ENCODE measurements at regions not wholly inside any gene's neighbourhood (a gene's known extent, or its start where the extent isn't known, plus 50 kb on each side); places are given as distances from the start of the nearest gene placed in this dataset.

DNA sequence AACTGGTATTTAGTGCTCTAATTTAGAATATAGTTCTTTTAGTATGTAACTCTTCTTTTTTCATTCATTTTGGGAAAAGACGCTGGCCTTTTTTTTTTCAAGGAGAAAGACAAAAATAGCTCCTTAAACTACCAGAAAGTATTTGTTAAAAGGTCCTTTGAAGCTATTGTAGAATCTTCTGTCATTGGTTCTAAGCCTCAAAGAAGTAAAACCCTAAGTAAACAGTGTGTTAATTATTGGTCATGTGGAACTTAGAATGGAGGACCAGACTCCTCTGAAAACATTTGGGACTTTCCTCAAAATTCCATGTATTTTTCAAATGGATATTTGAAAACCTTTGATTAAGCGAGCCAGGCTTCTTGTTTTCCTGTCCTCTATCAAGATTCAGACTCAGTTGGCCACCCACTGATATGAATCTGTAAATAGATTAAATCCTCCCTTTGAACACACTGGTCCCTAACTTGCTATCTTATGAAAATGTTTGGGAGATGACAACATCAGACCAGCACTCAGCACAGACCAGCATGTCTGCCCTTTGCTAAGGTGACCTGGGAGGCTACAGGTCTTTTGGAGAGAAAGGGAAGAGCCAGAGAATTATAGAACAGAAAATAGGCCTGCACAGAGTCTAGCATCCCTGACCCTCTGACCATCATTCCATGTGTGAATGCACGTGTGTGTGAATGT, 120.3 kb upstream of the GATA6 start:
- ChIA-PET CTCF (no interaction called here), POLR2A (no interaction called here)
- no peaks in the 10 kb centered on the region for H3K9me3 Mint-ChIP-seq
- H3K4me3 Mint-ChIP-seq = no peak overlapping the region
- H3K36me3 Mint-ChIP-seq = no peaks in the 10 kb centered on the region
- no peak for DNase-seq
- no peak overlapping the region for H3K27ac Mint-ChIP-seq
- H3K27me3 Mint-ChIP-seq = no peaks in the 10 kb centered on the region
- no peaks in the 10 kb centered on the region for H3K4me1 Mint-ChIP-seq (ENCODE audit: low read depth)
- intact Hi-C loops (cut with micrococcal nuclease) = no loop called here

DNA sequence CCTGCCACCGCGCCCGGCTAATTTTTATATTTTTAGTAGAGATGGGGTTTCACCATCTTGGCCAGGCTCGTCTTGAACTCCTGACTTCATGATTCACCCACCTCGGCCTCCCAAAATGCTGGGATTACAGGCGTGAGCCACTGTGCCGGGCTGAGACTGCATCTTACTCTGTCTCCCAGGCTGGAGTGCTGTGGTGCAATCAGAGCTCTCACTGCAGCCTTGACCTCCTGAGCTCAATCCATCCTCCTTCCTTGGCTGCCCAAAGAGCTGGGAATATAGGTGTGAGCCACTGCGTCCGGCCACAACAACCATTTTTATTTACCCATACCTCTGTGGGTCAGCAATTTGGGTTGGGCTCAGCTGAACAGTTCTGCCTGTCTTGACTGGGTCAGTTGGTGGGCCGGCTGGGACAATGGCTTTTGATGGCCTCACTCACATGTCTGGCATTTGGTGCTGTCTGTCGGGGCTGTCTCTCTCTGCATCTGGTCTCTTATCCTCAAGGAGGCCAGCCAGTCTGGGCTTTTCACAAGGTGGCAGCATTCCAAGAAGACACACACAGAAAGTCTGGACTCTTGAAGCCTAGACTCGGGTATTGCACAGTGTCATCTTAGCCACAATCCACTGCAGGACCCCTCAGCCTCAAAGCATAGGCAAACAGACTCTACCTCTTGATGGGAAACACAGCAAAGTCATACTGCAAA, 116.8 kb upstream of the GATA6 start:
- Mint-ChIP-seq H3K9me3 (no peaks in the 10 kb centered on the region), H3K36me3 (no peaks in the 10 kb centered on the region), H3K4me1 (ENCODE audit: low read depth) (no peaks in the 10 kb centered on the region), H3K4me3 (no peak overlapping the region), H3K27me3 (no peaks in the 10 kb centered on the region), H3K27ac (no peak overlapping the region)
- POLR2A ChIA-PET = no interaction called here
- intact Hi-C loops (cut with micrococcal nuclease) = no loop called here
- DNase-seq = no peak
- CTCF ChIA-PET = no interaction called here

DNA sequence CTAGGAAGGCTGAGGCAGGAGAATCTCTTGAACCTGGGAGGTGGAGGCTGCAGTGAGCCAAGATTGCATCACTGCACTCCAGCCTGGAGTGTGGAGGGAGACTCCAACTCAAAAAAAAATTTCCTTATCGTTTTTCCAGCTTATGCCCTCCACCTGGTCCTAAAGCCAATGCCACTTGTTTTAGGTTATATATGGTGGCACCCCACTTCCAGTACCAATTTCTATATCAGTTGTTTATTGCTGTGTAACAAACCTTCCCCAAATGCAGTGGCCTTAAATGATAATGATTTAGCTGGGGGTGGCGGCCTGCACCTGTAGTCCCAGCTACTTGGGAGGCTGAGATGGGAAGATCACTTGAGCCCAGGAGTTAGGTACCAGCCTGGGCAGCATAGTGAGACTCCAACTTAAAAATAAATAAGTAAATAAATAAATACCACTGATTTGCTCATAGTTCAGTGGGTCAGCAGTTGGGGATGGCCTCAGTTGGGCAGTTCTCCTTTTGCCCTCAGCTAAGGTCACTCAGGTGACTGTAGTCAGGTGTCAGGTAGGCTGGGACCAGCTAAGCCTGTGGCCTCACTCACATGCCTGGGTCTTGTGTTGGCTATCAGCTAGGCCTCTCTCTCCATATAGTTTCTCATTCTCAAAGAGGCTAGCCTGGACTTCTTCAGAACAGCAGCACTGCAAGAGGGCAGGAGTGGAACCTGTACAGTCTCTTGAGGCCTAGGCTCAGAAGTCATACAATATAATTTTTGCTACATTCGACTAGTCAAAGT, 113.7 kb upstream of the GATA6 start:
- Mint-ChIP-seq H3K4me3 (no peak overlapping the region), H3K27me3 (no peaks in the 10 kb centered on the region), H3K27ac (no peak overlapping the region), H3K9me3 (no peaks in the 10 kb centered on the region), H3K36me3 (no peaks in the 10 kb centered on the region), H3K4me1 (ENCODE audit: low read depth) (no peaks in the 10 kb centered on the region)
- POLR2A ChIA-PET = no interaction called here
- intact Hi-C loops (cut with micrococcal nuclease) = no loop called here
- CTCF ChIA-PET = interaction anchor here (0.8 kb wide), 1 partner anchor 38 kb away, joined by 3 read pairs; no protein-coding TSS in a partner anchor
- DNase-seq = no peak

DNA sequence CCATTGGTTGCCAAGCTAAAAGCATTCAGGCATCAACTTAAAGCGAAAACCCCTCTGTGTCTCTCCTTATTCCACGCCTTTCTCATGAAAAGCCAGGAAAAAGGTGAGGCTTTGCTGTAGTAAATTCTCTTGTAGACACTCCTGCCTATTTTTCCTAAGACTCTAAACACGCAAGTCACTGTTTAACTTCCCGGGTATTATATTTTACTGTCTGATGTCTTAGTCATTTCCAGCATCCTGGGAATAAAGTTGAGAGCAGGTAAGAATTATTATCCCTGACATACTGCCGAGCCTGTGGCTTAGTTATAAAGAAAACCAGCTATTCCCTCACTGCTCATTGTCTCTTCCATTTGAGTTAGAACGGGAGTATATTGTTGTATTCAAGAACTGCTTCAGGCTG, 112.4 kb upstream of the GATA6 start:
- Mint-ChIP-seq H3K4me1 (ENCODE audit: low read depth) (no peaks in the 10 kb centered on the region), H3K9me3 (no peaks in the 10 kb centered on the region), H3K4me3 (no peak overlapping the region), H3K36me3 (no peaks in the 10 kb centered on the region), H3K27ac (no peak overlapping the region), H3K27me3 (no peaks in the 10 kb centered on the region)
- no peak for DNase-seq
- ChIA-PET POLR2A (no interaction called here), CTCF (no interaction called here)
- intact Hi-C loops (cut with micrococcal nuclease) = no loop called here

DNA sequence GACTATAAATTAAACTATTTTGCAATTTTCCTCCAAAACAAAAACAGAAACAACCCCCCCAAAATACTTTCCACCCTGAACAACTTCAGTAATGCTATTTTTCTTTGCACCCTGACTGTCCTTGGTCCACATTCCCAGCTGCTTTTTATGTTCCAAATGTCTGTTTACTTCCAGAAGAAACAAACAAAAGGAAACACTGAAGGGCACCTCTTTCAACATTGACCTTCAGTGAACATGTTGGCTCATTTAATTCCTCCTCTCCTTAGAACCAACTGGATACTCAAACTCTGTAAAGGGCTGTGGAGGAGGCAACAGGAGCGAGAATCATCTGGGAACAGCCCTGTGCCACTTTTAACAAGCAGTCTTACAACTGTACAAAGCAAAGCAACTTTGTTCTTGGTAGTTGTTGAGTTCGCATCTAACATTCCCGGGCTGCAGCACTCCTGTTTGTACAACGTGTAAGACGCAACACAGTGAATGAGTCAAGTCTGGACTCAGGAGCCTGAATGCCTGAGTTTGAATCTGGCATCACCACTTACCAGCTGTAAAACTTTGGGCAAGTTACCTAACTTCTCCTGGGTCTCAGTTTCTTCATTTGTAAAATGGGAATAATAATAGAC, 111.4 kb upstream of the GATA6 start:
- H3K27ac Mint-ChIP-seq = no peak overlapping the region
- H3K4me3 Mint-ChIP-seq = no peak overlapping the region
- H3K4me1 Mint-ChIP-seq (ENCODE audit: low read depth) = no peaks in the 10 kb centered on the region
- no peaks in the 10 kb centered on the region for H3K27me3 Mint-ChIP-seq
- POLR2A ChIA-PET = no interaction called here
- no peaks in the 10 kb centered on the region for H3K9me3 Mint-ChIP-seq
- no peaks in the 10 kb centered on the region for H3K36me3 Mint-ChIP-seq
- CTCF ChIA-PET = no interaction called here
- no peak for DNase-seq
- intact Hi-C loops (cut with micrococcal nuclease) = no loop called here

DNA sequence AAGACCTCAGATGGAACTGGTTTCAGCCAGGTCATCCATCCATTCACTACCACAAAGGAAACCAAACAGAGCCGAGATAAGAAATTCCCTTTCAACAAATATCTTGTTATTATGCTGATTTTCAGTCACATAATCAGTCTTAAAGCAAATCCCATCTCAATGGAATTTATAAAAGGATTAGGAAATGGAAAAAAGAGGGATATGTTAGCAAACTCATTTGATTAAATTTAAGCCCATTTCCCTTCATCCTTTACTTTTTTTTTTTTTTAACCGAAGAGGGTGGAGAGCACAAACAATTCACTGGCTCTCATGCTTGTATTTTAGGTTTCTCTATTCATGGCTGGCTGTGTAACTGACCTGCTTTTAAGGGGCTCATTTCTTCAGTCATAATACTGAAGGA, 109.0 kb upstream of the GATA6 start:
- Mint-ChIP-seq H3K9me3 (no peaks in the 10 kb centered on the region), H3K36me3 (no peaks in the 10 kb centered on the region), H3K27ac (no peak overlapping the region), H3K4me1 (ENCODE audit: low read depth) (no peaks in the 10 kb centered on the region), H3K4me3 (no peak overlapping the region), H3K27me3 (no peaks in the 10 kb centered on the region)
- ChIA-PET CTCF (no interaction called here), POLR2A (no interaction called here)
- DNase-seq = no peak
- intact Hi-C loops (cut with micrococcal nuclease) = no loop called here

DNA sequence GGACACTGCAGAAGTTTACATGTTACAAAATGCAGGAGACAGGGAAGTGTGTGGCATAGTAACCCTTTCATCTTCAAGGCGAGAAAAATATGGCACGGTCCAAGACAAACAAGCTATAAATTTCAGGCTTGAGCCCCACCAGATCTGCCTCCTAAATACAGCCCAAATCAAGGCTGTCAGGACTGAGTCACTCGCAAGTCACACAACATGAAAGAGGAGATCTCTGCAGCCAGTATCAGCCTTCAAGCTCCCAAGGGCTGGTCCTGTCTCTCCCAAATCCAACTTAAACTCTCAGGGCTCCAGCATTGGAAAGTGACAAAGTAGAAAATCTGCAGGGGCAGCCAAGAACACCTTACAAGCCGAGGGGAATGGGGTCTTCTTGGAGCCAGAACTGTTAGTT, 106.3 kb upstream of the GATA6 start:
- no peaks in the 10 kb centered on the region for H3K4me1 Mint-ChIP-seq (ENCODE audit: low read depth)
- H3K9me3 Mint-ChIP-seq = no peaks in the 10 kb centered on the region
- H3K27me3 Mint-ChIP-seq = no peaks in the 10 kb centered on the region
- ChIA-PET CTCF (no interaction called here), POLR2A (no interaction called here)
- no peak overlapping the region for H3K27ac Mint-ChIP-seq
- H3K36me3 Mint-ChIP-seq = no peaks in the 10 kb centered on the region
- no peak overlapping the region for H3K4me3 Mint-ChIP-seq
- intact Hi-C loops (cut with micrococcal nuclease) = no loop called here
- DNase-seq = no peak

DNA sequence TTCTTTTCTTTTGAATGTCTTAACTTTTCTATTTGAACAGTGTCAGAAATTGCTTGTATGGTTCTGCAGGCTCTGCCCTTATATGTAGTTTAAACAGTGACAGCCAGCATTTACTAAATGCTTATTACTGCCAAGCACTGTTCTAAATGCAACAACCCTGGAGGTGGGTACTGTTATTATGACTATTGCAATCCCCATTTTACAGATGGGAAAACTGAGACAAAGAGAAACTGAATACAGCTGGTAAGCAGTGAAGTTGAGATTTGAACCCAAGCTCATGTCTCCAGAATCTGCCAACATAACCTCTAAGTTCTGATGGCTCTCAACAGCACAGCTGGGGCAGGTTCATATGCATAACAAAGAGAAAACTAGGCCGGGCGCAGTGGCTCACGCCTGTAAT, 105.7 kb upstream of the GATA6 start:
- ChIA-PET POLR2A (no interaction called here), CTCF (no interaction called here)
- Mint-ChIP-seq H3K4me1 (ENCODE audit: low read depth) (no peaks in the 10 kb centered on the region), H3K36me3 (no peaks in the 10 kb centered on the region), H3K27ac (no peak overlapping the region), H3K4me3 (no peak overlapping the region), H3K9me3 (no peaks in the 10 kb centered on the region), H3K27me3 (no peaks in the 10 kb centered on the region)
- no peak for DNase-seq
- intact Hi-C loops (cut with micrococcal nuclease) = no loop called here

DNA sequence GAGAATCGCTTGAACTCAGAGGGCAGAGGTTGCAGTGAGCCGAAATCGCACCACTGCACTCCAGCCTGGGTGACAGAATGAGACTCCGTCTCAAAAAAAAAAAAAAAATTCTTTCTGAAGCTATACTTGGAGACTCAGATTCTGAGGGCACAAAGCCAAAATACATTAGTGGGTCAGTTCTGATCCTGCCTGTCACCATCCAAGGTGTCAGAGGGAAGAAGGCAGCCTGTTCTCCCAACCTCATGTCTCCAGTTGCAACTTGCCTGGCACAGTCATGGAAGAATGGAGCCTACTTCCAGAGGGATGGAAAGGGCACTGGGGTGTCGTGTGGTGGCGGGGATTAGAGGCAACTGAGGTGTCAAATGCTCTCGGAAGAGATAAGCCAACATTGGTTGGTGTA, 104.8 kb upstream of the GATA6 start:
- Mint-ChIP-seq H3K27ac (no peak overlapping the region), H3K4me1 (ENCODE audit: low read depth) (no peaks in the 10 kb centered on the region), H3K9me3 (no peaks in the 10 kb centered on the region), H3K36me3 (no peaks in the 10 kb centered on the region), H3K4me3 (no peak overlapping the region), H3K27me3 (no peaks in the 10 kb centered on the region)
- intact Hi-C loops (cut with micrococcal nuclease) = no loop called here
- DNase-seq = no peak
- CTCF ChIA-PET = no interaction called here
- POLR2A ChIA-PET = no interaction called here

DNA sequence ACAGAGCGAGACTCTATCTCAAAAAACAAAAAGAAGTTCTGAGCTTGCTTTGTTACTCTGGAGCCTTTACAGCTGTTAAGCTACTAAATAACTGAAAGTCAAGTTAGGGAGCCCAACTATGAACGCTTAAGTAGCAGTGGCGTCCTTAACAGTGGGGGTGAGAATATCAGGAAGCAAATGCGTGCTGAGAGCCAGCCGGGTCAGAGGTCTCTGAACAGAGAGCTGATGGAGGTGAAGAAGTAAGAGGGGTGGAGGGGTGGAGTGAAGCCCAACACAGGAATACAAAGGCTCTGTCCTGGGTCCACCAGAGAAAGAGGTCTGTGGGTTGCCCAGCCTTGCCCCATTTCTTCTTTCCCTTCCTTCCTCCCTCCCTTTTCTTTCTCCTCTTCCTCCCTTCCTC, 104.1 kb upstream of the GATA6 start:
- DNase-seq = no peak
- intact Hi-C loops (cut with micrococcal nuclease) = no loop called here
- H3K4me3 Mint-ChIP-seq = no peak overlapping the region
- no peak overlapping the region for H3K27ac Mint-ChIP-seq
- CTCF ChIA-PET = no interaction called here
- H3K4me1 Mint-ChIP-seq (ENCODE audit: low read depth) = no peaks in the 10 kb centered on the region
- POLR2A ChIA-PET = no interaction called here
- H3K36me3 Mint-ChIP-seq = no peaks in the 10 kb centered on the region
- H3K27me3 Mint-ChIP-seq = no peaks in the 10 kb centered on the region
- no peaks in the 10 kb centered on the region for H3K9me3 Mint-ChIP-seq

DNA sequence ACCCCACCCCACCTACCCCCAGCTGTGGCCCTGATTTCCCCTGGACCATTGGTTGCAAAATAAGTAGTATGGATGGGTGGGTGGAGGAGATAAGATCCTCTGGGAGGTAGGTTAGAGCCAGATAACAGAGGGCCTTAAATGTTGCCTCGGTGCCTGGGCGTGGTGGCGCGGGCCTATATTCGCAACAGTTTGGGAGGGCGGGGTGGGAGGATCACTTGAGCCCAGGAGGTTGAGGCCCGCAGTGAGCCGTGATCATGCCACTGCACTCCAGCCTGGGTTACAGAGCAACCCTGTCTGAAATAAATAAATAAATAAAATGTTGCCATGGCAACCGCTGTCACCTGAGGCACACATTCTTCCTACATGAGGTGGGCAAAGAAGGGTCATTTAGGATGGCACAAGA, 103.3 kb upstream of the GATA6 start:
- no peaks in the 10 kb centered on the region for H3K9me3 Mint-ChIP-seq
- POLR2A ChIA-PET = no interaction called here
- no peak overlapping the region for H3K27ac Mint-ChIP-seq
- DNase-seq = no peak
- intact Hi-C loops (cut with micrococcal nuclease) = no loop called here
- no peaks in the 10 kb centered on the region for H3K36me3 Mint-ChIP-seq
- no peak overlapping the region for H3K4me3 Mint-ChIP-seq
- CTCF ChIA-PET = no interaction called here
- no peaks in the 10 kb centered on the region for H3K4me1 Mint-ChIP-seq (ENCODE audit: low read depth)
- no peaks in the 10 kb centered on the region for H3K27me3 Mint-ChIP-seq

DNA sequence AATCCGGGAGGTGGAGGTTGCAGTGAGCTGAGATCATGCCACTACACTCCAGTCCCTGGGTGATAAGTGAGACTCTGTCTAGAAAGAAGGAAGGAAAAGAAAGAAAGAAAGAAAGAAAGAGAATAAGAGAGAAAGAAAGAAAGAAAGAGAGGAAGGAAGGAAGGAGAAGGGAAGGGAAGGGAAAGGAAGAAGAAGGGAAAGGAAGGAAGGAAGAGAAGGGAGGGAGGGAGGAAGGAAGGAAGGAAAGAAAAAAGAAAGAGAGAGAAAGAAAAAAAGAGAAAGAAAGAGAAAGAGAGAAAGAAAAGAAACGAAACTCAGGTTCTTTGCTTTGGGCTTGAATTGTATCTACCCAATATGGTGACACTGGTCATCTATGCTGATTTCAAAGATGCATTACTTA, 102.3 kb upstream of the GATA6 start:
- H3K4me3 Mint-ChIP-seq = no peak overlapping the region
- intact Hi-C loops (cut with micrococcal nuclease) = no loop called here
- no peak for DNase-seq
- H3K27me3 Mint-ChIP-seq = no peaks in the 10 kb centered on the region
- H3K27ac Mint-ChIP-seq = no peak overlapping the region
- H3K9me3 Mint-ChIP-seq = no peaks in the 10 kb centered on the region
- no peaks in the 10 kb centered on the region for H3K36me3 Mint-ChIP-seq
- no peaks in the 10 kb centered on the region for H3K4me1 Mint-ChIP-seq (ENCODE audit: low read depth)
- CTCF ChIA-PET = no interaction called here
- POLR2A ChIA-PET = no interaction called here

DNA sequence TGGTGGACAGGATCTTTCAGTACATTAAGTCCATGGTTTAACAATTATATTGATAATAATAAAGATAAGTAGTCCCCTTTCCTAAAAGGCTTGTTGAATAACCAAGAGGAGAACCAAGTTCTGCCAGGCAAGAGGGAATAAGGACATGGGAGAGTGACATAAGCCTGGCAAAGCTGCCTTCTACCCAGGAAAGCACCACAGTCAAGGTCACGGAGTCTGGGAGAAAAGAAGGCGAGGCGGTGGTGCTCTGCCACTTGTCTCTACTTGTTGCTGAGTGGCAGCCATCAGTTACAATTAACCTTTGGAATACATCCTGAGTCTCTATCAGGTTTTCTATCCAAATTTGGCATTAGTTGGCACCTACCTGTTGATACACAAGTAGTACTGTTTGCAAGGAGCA, 101.7 kb upstream of the GATA6 start:
- POLR2A ChIA-PET = no interaction called here
- intact Hi-C loops (cut with micrococcal nuclease) = no loop called here

More for the DNA sequence above, 101.7 kb upstream of the GATA6 start:
- Mint-ChIP-seq H3K36me3 (no peaks in the 10 kb centered on the region), H3K27ac (no peak overlapping the region), H3K27me3 (no peaks in the 10 kb centered on the region), H3K9me3 (no peaks in the 10 kb centered on the region), H3K4me1 (ENCODE audit: low read depth) (no peaks in the 10 kb centered on the region), H3K4me3 (no peak overlapping the region)
- DNase-seq = no peak
- CTCF ChIA-PET = no interaction called here

Data from activated CD4-positive, alpha-beta memory T cell treated with anti-CD3 and anti-CD28 coated beads for 36 hours (primary cell).